Testis (tissue), 2 donors: ENCODE measurements at regions not wholly inside any gene's neighbourhood (a gene's known extent, or its start where the extent isn't known, plus 50 kb on each side); places are given as distances from the start of the nearest gene placed in this dataset.

Experiments
- POLR2A ChIP-seq: fragments of 450-650 bp; IDR thresholded peaks from one replicate; pipeline ENCODE4 v1.6.1; 2017; ENCODE audit warnings: antibody characterized with exemption, mild to moderate bottlenecking, moderate library complexity
- TF ChIP-seq, protein P1 (sequence below), 3 experiments: fragments of 450-650 bp in 2 of 3; fragments of 200-600 bp in 1 of 3; sonication (generic) in 1 of 3; IDR thresholded peaks; one replicate each; pipeline ENCODE4 v1.5.1; 2016 to 2019; ENCODE audit warnings: antibody characterized with exemption in 3 of 3, mild to moderate bottlenecking in 2 of 3, moderate library complexity in 1 of 3

DNA sequence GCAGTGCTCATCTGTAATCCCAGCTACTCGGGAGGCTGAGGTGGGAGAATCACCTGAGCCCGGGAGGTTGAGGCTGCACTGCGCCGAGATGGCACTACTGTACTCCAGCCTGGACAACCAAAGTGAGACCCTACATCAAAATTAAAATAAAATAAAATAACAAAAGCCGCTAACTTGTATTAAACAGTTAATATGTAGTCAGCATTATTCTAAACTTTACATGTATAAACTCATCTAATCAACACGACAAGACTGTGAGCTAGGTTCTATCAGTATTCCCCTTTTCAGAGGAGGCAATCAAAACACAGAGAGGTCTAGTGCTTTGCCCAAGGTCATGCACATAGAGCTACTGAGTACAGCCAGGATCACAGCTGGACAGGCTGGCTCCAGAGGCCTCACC lies 111.7 kb upstream of the LINGO1 start:
- TF ChIP-seq, protein P1, sequence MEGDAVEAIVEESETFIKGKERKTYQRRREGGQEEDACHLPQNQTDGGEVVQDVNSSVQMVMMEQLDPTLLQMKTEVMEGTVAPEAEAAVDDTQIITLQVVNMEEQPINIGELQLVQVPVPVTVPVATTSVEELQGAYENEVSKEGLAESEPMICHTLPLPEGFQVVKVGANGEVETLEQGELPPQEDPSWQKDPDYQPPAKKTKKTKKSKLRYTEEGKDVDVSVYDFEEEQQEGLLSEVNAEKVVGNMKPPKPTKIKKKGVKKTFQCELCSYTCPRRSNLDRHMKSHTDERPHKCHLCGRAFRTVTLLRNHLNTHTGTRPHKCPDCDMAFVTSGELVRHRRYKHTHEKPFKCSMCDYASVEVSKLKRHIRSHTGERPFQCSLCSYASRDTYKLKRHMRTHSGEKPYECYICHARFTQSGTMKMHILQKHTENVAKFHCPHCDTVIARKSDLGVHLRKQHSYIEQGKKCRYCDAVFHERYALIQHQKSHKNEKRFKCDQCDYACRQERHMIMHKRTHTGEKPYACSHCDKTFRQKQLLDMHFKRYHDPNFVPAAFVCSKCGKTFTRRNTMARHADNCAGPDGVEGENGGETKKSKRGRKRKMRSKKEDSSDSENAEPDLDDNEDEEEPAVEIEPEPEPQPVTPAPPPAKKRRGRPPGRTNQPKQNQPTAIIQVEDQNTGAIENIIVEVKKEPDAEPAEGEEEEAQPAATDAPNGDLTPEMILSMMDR (IDR thresholded peaks at IDR 0.05) = no peak
- TF ChIP-seq POLR2A = no peak
